GM04504 (cell line): ENCODE measurements at regions not wholly inside any gene's neighbourhood (a gene's known extent, or its start where the extent isn't known, plus 50 kb on each side); places are given as distances from the start of the nearest gene placed in this dataset.

ENCODE experiments used
- DNase-seq: peaks from one replicate; pipeline ENCODE4 v3.0.0-alpha.2; 2012; ENCODE audit warnings: low read depth

GRCh38 chr10:94043431-94043990 is 49.8 kb downstream of the PLCE1 start:
- DNase-seq, result no peak

DNA sequence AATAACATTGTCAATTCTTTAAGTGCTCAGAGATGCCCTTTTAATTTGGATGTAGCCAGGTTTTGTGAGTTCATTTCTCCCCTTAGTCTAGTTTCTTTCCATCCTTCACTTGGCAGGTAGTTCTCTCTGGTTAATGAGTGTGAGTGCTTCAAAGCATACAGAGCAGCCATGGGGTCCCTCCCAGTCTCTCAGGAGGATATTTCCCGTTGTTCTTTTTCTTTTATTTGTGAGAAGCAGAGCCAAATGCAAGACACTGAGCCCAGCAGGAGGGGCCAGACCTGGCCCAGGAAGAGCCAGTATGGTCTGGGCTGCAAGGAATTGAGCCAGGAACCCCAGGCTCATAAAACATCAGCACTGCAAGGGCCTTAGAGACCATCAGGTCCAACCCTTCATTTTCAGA is 52.4 kb downstream of the PLCE1 start:
- DNase-seq, result no peak

- DNase-seq, result no peak
These were observed 53.6 kb downstream of the PLCE1 start for GRCh38 chr10:94047293-94047692.

- DNase-seq, result no peak
These were observed 56.2 kb downstream of the PLCE1 start for GRCh38 chr10:94049911-94050310.

DNA sequence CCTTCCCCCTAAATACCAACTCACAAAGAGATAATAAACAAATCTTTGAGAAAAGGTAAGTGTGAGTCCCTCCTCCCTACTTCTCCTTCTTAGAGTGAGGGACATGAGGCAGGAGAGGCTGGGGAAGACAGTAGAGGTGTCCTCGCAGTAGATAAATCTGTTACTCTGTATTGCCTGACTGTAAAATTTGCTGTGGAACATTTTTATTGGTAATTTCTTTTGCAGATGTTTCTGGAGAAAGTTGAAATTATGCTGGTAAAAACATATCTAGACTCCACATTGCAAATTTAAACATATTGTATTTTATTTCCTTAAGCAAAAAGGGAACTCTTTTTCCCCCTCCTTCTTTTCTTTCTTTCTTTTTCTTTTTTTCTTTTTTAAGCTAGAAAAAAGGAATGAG is 58.5 kb downstream of the PLCE1 start:
- no peak for DNase-seq

- DNase-seq, result no peak
These were observed 59.4 kb downstream of the PLCE1 start for GRCh38 chr10:94052866-94053791.

- no peak for DNase-seq
These were observed 65.6 kb downstream of the PLCE1 start for GRCh38 chr10:94059178-94059883.

GRCh38 chr10:94061026-94061425 is 67.3 kb downstream of the PLCE1 start:
- DNase-seq, result no peak

- no peak for DNase-seq
These were observed 68.9 kb downstream of the PLCE1 start for GRCh38 chr10:94062611-94063010.

DNA sequence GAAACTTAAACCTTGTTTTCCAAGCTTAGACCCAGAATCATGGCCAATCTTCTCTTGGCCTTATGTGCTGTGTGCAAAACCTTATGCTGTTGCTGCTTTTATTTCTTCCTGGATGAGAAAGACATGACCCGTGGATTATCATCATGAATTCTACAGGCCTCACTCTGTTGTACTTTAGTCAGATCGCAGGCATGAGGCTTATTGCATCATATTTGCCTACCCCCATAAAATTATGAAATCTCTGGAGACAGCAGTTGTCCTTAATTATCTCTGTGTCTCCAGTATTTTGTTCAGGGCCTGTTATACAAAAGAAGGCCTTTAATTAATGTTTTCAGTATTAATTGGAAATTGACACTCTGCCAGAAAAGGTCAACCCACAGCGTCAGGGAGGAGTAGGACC is 71.6 kb downstream of the PLCE1 start:
- no peak for DNase-seq

- no peak for DNase-seq
These were observed 72.1 kb downstream of the PLCE1 start for GRCh38 chr10:94065787-94066186.

DNA sequence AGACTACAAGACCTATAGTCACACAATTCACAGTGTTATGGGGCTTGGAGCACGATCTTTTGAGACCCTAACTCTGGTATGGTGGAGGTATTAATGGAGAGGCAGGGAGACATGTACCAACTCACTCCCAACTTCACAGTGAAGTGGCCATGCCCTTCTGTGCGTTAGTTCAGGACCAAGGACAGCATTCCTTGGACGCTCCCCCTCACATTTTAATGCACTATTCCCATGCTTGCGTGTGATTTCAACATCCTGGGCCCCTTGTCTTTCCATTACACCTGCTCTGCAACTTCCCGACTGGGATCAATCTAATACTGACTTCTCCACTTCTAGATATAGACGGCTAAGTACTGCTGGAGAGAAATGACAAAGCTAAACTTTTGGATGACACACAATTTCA is 72.7 kb downstream of the PLCE1 start:
- no peak for DNase-seq

DNA sequence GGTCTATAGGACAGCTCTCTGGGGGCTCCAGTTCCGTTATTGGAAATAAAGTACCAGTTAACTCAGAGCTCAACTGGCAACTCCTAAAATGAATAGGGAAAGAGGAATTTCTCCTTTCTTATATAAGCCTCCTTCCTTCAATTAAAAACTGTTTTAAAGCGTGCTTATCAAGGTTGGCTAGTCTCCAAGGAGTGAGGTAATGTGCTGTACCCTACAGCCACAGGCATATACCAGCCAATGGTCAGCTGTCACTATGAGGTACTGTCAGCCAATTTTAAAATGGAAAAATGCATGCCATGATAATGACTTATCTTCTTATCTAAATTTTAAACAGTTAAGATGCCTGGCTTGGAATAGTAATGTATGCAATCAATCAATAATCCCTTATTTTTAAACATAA is 76.2 kb downstream of the PLCE1 start:
- DNase-seq, result no peak

GRCh38 chr10:94074462-94074861 is 80.7 kb downstream of the PLCE1 start:
- DNase-seq, result no peak

DNA sequence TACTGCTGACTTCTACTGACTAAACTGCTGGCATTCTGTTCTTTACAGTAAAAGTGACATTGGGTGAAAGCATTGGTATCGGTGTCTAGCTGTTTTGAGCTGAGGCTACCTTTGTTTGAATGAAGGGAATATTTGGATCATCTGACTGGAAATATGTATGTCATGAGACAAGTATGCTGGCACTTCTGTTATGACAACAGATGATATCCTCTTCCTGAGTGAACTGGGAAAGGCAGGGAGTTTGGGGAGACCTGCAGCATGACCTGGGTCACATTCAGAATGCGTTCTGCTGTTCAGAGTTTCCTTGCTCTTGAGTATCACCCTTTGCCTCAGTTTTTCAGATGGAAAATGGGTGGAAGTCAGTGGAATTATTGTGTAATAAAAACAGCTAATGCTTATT is 81.8 kb downstream of the PLCE1 start:
- no peak for DNase-seq

DNA sequence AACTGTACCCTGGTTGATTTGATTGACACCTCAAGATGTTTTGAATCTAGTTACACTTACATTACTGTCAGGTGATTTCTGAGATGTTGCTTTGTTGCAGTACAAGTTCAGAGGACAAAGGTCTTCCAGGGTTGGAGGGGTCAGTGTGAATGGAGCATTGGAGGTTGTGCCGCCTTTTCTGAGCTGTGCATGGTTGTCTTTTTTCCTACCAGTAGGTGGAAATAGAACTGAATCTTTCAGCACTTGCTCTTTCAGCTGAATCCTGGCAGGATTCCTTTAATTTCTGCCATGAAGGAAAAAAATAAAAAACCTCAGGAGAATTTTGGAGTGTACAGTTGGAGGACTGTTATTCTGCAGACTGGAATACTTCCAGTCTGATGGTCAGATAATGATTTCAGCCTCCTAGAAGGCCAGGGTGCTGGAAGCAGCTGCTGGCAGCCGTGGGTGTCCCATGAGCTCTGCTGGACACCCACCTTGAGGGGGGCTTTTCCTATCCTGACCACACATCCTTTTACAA is 82.7 kb downstream of the PLCE1 start:
- DNase-seq, result no peak

- no peak for DNase-seq
These were observed 83.3 kb downstream of the PLCE1 start for GRCh38 chr10:94077042-94077441.

- no peak for DNase-seq
These were observed 86.4 kb downstream of the PLCE1 start for GRCh38 chr10:94080108-94080507.

DNA sequence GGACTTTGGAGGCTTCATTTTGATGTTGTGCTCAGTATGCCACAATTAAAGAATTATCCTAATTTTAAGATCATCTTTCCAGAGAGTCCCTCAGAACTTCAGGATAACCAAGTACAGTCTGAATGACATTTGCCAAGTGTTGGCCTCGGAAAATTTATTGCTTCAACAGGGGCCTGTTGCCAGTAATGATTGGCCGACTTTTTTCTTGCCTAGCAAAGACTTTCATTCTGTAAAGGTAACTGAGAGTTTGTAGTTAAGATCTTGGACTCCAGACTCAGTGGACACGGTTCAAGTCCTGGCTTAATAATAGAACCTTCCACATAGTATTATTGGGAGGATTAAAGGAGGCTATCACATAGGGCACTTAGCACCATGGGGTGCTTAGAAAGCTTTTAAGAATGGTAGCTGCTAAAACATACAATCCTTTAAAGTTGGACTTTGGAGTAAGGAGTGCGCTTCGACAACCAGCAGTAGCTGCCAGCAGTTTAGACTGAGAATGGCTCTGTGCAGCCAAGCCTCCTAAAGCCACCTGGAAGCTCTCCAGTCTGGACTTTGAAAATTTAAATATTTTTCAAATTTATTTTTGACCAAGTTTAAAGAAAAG is 90.0 kb downstream of the PLCE1 start:
- no peak for DNase-seq

- DNase-seq, result no peak
These were observed 90.6 kb downstream of the PLCE1 start for GRCh38 chr10:94084344-94084743.

DNA sequence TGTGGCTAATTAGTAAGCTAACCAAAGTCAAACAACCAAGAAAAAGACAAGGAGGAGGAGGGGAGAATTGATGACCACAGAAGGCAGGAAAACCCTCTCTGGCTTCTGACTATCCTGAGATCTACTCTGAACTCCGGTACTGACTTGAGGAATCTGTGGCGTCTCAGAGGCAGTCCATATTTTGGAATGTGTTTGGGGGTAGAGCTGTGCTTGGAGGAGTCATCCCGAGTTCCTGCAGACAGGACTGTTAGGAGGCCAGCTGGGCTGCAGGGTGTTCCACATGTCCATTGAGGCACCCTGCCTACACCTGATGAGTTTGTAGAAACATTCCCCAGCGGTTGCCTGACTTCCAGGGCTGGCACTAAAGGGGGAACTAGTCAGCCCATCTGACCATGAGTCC is 91.6 kb downstream of the PLCE1 start:
- DNase-seq, result no peak

GRCh38 chr10:94085766-94086437 is 92.2 kb downstream of the PLCE1 start:
- no peak for DNase-seq
